ENCODE measurements at regions not wholly inside any gene's neighbourhood (a gene's known extent, or its start where the extent isn't known, plus 50 kb on each side); places are given as distances from the start of the nearest gene placed in this dataset.
A peak's percentile ranks its signal among the peaks of the same experiment; 100 is the strongest.

DNA sequence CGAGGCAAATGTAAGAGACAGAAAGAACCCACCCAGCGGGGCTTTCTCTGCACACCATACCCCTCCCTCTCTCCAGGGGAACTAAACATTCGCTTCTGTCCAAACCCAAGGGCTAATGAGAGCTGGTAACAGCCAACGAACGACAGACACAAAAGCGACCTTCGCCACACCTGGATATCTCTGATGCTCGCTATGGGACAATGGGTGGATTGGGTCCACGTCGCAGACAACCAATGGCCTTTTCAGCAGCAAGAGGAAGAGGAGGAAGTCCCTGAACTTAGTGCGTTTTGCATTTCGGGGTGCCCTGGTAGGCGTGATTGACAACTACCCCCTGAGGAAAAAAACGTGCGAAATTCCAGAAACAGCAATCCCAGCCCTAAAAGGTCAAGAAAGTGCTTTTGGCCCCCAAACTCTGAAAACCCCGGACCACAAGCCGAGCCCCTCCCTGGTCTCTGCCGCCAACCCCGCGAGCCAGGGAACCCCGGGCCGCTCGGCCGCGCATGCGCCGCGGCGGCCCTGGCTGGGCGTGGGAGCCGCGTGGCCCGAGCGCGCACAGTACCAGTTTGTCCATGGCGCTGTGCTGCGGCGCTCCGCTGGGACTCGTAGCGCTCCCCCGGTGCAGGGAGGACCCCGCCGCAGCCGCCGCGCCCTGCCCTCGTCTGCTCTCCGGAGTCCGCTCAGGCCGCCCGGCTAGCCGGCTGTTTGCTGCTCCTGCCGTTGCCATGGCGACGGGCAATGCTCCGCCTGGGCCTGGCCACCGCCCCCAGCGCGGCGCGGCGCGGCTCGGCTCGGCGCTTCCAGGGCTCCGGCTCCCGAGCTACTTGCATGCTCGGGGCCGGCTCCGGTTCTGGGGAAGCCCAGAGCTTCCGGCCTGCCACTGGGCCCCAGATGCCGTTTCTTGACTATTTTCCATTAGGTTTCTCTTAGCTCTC lies 66.9 kb upstream of the DNAH5 start:
- peak; percentile 95 for DNase-seq
- H3K27ac ChIP-seq, result no peak overlapping the region

GRCh38 chr5:14009575-14009974 lies 65.1 kb upstream of the DNAH5 start:
- Histone ChIP-seq H3K27ac (no peak overlapping the region), H3K9me3 (ENCODE audit: severe bottlenecking) (no peaks in the 10 kb centered on the region), H3K36me3 (no peaks in the 10 kb centered on the region), H3K27me3 (ENCODE audit: insufficient read depth, low read depth, severe bottlenecking) (peaks cover 82% of the 10 kb centered on the region), H3K4me3 (ENCODE audit: low read depth, low read length) (no peak overlapping the region)
- no peak for DNase-seq
- TF ChIP-seq, protein P1, sequence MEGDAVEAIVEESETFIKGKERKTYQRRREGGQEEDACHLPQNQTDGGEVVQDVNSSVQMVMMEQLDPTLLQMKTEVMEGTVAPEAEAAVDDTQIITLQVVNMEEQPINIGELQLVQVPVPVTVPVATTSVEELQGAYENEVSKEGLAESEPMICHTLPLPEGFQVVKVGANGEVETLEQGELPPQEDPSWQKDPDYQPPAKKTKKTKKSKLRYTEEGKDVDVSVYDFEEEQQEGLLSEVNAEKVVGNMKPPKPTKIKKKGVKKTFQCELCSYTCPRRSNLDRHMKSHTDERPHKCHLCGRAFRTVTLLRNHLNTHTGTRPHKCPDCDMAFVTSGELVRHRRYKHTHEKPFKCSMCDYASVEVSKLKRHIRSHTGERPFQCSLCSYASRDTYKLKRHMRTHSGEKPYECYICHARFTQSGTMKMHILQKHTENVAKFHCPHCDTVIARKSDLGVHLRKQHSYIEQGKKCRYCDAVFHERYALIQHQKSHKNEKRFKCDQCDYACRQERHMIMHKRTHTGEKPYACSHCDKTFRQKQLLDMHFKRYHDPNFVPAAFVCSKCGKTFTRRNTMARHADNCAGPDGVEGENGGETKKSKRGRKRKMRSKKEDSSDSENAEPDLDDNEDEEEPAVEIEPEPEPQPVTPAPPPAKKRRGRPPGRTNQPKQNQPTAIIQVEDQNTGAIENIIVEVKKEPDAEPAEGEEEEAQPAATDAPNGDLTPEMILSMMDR (IDR thresholded peaks at IDR 0.05; ENCODE audit: low read depth, low read length), result no peak

More for the DNA sequence above, 66.9 kb upstream of the DNAH5 start:
- no peaks in the 10 kb centered on the region for H3K9me3 ChIP-seq (ENCODE audit: severe bottlenecking)
- peaks cover 82% of the 10 kb centered on the region for H3K27me3 ChIP-seq (ENCODE audit: insufficient read depth, low read depth, severe bottlenecking)
- H3K36me3 ChIP-seq, result no peaks in the 10 kb centered on the region
- H3K4me3 ChIP-seq (ENCODE audit: low read depth, low read length), result peak overlapping the region; percentile 64
- TF ChIP-seq, protein P1 (IDR thresholded peaks at IDR 0.05; ENCODE audit: low read depth, low read length), result no peak

DNA sequence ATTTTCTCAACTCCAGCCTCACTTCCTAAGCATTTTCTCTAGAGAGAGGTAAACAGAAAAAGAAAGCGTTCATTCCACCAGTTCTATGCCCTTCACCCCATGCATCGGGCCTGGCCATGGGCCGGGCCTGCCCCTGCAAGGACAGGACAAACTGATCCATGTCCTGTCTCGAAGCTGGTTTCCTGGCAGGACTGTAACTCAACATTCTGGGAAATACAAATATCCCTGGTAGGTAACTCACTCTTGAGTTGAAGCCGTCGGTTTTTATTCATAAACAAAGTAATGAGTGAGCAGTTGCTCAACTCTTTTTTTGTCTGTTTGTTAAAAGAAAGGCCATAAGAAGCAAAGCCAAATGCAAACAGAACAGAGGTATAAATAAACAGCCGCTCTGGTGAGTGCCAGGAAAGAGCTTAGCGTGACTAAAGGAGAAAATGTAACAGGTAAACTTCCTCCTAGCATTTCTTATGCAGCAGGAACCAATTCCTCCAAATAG lies 64.4 kb upstream of the DNAH5 start:
- TF ChIP-seq, protein P1 (IDR thresholded peaks at IDR 0.05; ENCODE audit: low read depth, low read length), result no peak

DNA sequence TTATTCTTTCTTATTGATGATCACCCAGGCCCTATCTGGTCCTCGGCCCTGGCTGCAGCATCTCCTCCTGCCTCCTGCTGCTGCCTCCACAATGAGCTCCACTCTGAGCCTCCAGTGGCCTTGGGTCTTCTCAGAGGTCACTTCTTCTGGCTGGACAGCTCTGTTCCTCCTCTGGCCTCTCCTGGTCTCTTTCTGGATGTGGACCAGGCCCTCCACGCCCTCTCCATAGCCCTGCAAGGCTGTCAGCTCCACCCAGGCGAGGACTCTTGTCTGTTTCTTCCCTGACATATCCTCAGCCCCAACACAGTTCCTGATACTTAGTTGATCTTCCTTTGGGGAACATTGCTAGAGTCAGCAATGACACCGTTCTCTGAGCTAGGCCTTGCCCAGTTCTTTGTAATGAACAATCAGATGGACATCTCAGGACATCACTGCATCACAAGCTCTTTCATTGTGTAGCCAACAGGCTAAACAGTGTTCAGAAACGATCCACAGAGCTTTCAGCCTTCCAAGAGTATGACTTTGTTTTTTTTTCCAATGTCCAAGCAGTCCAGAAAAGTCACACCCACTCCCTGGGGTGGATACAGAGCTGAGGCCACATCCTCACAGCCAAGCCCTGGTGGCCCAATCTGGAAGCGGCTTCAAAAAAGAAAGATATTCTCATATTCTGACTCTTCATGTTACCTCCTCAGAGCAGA lies 62.5 kb upstream of the DNAH5 start:
- TF ChIP-seq, protein P1 (IDR thresholded peaks at IDR 0.05; ENCODE audit: low read depth, low read length), result no peak
- Histone ChIP-seq H3K36me3 (no peaks in the 10 kb centered on the region), H3K9me3 (ENCODE audit: severe bottlenecking) (peaks cover 4% of the 10 kb centered on the region), H3K27me3 (ENCODE audit: insufficient read depth, low read depth, severe bottlenecking) (peaks cover 64% of the 10 kb centered on the region), H3K4me3 (ENCODE audit: low read depth, low read length) (no peak overlapping the region), H3K27ac (no peak overlapping the region)
- DNase-seq, result no peak

More for the DNA sequence above, 64.4 kb upstream of the DNAH5 start:
- no peak overlapping the region for H3K27ac ChIP-seq
- no peak for DNase-seq
- no peak overlapping the region for H3K4me3 ChIP-seq (ENCODE audit: low read depth, low read length)
- no peaks in the 10 kb centered on the region for H3K9me3 ChIP-seq (ENCODE audit: severe bottlenecking)
- H3K27me3 ChIP-seq (ENCODE audit: insufficient read depth, low read depth, severe bottlenecking), result peaks cover 76% of the 10 kb centered on the region
- no peaks in the 10 kb centered on the region for H3K36me3 ChIP-seq

DNA sequence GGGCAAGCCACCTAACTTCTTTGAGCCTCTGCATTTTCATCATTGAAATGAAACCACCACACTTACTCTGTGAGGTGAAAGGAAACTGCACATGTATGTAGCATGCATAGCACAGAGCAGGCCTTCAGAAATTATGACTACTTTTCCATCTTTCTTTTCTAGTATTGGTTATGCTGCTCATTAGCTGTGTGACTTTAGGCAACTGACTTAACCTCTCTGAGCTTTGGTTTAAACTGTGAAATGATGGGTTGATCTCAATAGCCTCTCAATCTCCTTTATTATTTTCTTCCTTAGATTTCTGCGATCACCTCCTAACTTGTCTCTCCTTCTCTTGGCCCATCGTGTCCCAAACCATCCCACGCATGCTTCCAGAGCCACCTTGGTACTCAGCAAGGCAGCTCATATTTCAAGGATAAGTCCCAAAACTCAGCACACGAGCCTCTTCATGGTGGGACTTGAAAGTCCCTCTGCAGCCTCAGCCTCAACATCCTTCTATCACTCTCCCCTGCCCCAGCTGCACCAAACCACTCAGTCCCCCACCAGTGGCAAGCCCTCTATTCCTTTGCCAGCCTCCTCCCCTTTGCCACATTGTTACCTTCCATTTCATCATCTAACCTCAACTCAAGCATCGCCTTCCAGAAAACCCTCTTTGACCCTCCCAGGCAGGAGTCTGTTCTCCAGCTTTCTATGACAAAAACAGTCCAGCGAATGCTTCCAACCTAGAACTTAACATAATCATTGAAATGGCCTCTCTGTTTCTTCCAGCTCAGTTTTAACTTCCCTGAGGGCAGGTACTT lies 60.3 kb upstream of the DNAH5 start:
- peaks cover 7% of the 10 kb centered on the region for H3K9me3 ChIP-seq (ENCODE audit: severe bottlenecking)
- no peak overlapping the region for H3K27ac ChIP-seq
- peaks cover 45% of the 10 kb centered on the region for H3K27me3 ChIP-seq (ENCODE audit: insufficient read depth, low read depth, severe bottlenecking)
- no peak overlapping the region for H3K4me3 ChIP-seq (ENCODE audit: low read depth, low read length)
- TF ChIP-seq, protein P1 (IDR thresholded peaks at IDR 0.05; ENCODE audit: low read depth, low read length), result no peak
- no peaks in the 10 kb centered on the region for H3K36me3 ChIP-seq
- DNase-seq, result no peak
